MM.1S (cell line): ENCODE measurements at regions not wholly inside any gene's neighbourhood (a gene's known extent, or its start where the extent isn't known, plus 50 kb on each side); places are given as distances from the start of the nearest gene placed in this dataset.

Experiments used
- DNase-seq: peaks from one replicate; pipeline ENCODE4 v3.0.0-alpha.2; 2015
- H2AFZ ChIP-seq: fragments of 300-600 bp; sonication (generic); 2 replicates; pipeline ENCODE4 v1.6.0; 2016; ENCODE audit warnings: antibody characterized with exemption, low read length
- H3F3A ChIP-seq: fragments of 300-600 bp; sonication (generic); 2 replicates; pipeline ENCODE4 v1.6.1; 2016; ENCODE audit warnings: mild to moderate bottlenecking, antibody characterized with exemption, low read length, moderate library complexity, mixed read lengths; ENCODE audit not compliant: insufficient read depth
- H3K27ac ChIP-seq: fragments of 300-600 bp; sonication (generic); 2 replicates; pipeline ENCODE4 v1.5.1; 2016; ENCODE audit warnings: mild to moderate bottlenecking, low read length
- H3K27me3 ChIP-seq: fragments of 300-600 bp; sonication (generic); replicated peaks from 2 replicates; pipeline ENCODE4 v1.6.0; 2016; ENCODE audit warnings: low read length; ENCODE audit not compliant: insufficient read depth
- H3K36me3 ChIP-seq: fragments of 300-600 bp; sonication (generic); replicated peaks from 2 replicates; pipeline ENCODE4 v1.6.1; 2016; ENCODE audit warnings: mild to moderate bottlenecking, low read length, mixed read lengths; ENCODE audit not compliant: insufficient read depth
- H3K4me1 ChIP-seq: fragments of 300-600 bp; sonication (generic); 2 replicates; pipeline ENCODE4 v1.6.1; 2016; ENCODE audit warnings: low read length, mixed read lengths
- H3K4me2 ChIP-seq: fragments of 300-600 bp; sonication (generic); 2 replicates; pipeline ENCODE4 v1.6.0; 2016; ENCODE audit warnings: low read depth, low read length
- H3K4me3 ChIP-seq: fragments of 300-600 bp; sonication (generic); 2 replicates; pipeline ENCODE4 v1.5.1; 2016; ENCODE audit warnings: low read length, mixed read lengths
- H3K79me2 ChIP-seq: fragments of 300-600 bp; sonication (generic); 2 replicates; pipeline ENCODE4 v1.6.1; 2016; ENCODE audit warnings: mixed run types, low read length, mixed read lengths
- H3K9ac ChIP-seq: fragments of 300-600 bp; sonication (generic); 2 replicates; pipeline ENCODE4 v1.6.1; 2016; ENCODE audit warnings: low read length, mixed read lengths
- H3K9me2 ChIP-seq: fragments of 300-600 bp; sonication (generic); replicated peaks from 2 replicates; pipeline ENCODE4 v1.6.1; 2016; ENCODE audit warnings: mild to moderate bottlenecking, low read length, mixed read lengths; ENCODE audit not compliant: insufficient read depth
- H3K9me3 ChIP-seq: fragments of 300-600 bp; sonication (generic); replicated peaks from 2 replicates; pipeline ENCODE4 v1.6.1; 2016; ENCODE audit warnings: mild to moderate bottlenecking, low read length, mixed read lengths; ENCODE audit not compliant: insufficient read depth
- H4K20me1 ChIP-seq: fragments of 300-600 bp; sonication (generic); 2 replicates; pipeline ENCODE4 v1.6.1; 2016; ENCODE audit warnings: mild to moderate bottlenecking, low read length, moderate library complexity, mixed read lengths; ENCODE audit not compliant: insufficient read depth
- CTCF ChIP-seq: fragments of 300-600 bp; sonication (generic); IDR thresholded peaks from 2 replicates; pipeline ENCODE4 v1.5.1; 2016; ENCODE audit warnings: antibody characterized with exemption, low read length, mixed read lengths
- EZH2 ChIP-seq: fragments of 300-600 bp; sonication (generic); optimal IDR thresholded peaks from 2 replicates; pipeline ENCODE3; 2017; ENCODE audit warnings: low read depth, mild to moderate bottlenecking, antibody characterized with exemption, low read length, mixed read lengths
- EZH2phosphoT487 ChIP-seq: fragments of 300-600 bp; sonication (generic); IDR thresholded peaks from 2 replicates; pipeline ENCODE4 v1.6.1; 2018; ENCODE audit warnings: antibody characterized with exemption, low read length

GRCh38 chr5:43771611-43772031 lies 168.6 kb downstream of the NNT start:
- Histone ChIP-seq H3K27ac (no peak overlapping the region), H3K36me3 (no peaks in the 10 kb centered on the region), H3K4me1 (no peaks in the 10 kb centered on the region), H4K20me1 (no peaks in the 10 kb centered on the region), H3F3A (no peaks in the 10 kb centered on the region), H2AFZ (no peak overlapping the region), H3K9me3 (no peaks in the 10 kb centered on the region), H3K79me2 (no peaks in the 10 kb centered on the region), H3K4me2 (no peak overlapping the region), H3K9ac (no peak overlapping the region), H3K9me2 (no peaks in the 10 kb centered on the region), H3K4me3 (no peak overlapping the region), H3K27me3 (no peaks in the 10 kb centered on the region)
- DNase-seq: no peak
- TF ChIP-seq EZH2 (no peak), CTCF (no peak), EZH2phosphoT487 (no peak)

GRCh38 chr5:43769571-43770355 lies 166.8 kb downstream of the NNT start:
- Histone ChIP-seq H3K79me2 (no peaks in the 10 kb centered on the region), H3K9me2 (no peaks in the 10 kb centered on the region), H3K4me2 (no peak overlapping the region), H3K27ac (no peak overlapping the region), H3F3A (no peaks in the 10 kb centered on the region), H3K9ac (no peak overlapping the region), H3K27me3 (no peaks in the 10 kb centered on the region), H2AFZ (no peak overlapping the region), H3K9me3 (no peaks in the 10 kb centered on the region), H3K36me3 (no peaks in the 10 kb centered on the region), H4K20me1 (no peaks in the 10 kb centered on the region), H3K4me1 (no peaks in the 10 kb centered on the region), H3K4me3 (no peak overlapping the region)
- TF ChIP-seq EZH2phosphoT487 (no peak), EZH2 (no peak), CTCF (no peak)
- no peak for DNase-seq
